Naive B cell (primary cell): ENCODE measurements at regions not wholly inside any gene's neighbourhood (a gene's known extent, or its start where the extent isn't known, plus 50 kb on each side); places are given as distances from the start of the nearest gene placed in this dataset.
"Not testable (repeated sequence)": the region's sequence is repeated elsewhere in the genome, so short reads cannot be mapped to it uniquely, and the experiment has no call there.

Experiments used
- ATAC-seq, 2 donors: fragments of 150-1000 bp; cut with Tn5 transposase; 2 replicates each; pipeline ENCODE4 v1.10.0; 2021; ENCODE audit warnings: low read depth in 2 of 2, mild to moderate bottlenecking in 2 of 2, moderate library complexity in 2 of 2
- DNase-seq: peaks from one replicate; pipeline ENCODE4 v3.0.0; 2022
- H3K27ac Mint-ChIP-seq, 6 donors: one replicate each; pipeline ENCODE4 v1.8.0; 2020 to 2022; ENCODE audit warnings: mild to moderate bottlenecking in 6 of 6, mixed read lengths in 6 of 6, moderate library complexity in 5 of 6, inconsistent platforms in 2 of 6
- H3K27me3 Mint-ChIP-seq, 3 donors: one replicate each; pipeline ENCODE4 v1.8.0; 2021 to 2022; ENCODE audit warnings: mixed read lengths in 3 of 3, mild to moderate bottlenecking in 1 of 3
- H3K36me3 Mint-ChIP-seq, 2 donors: one replicate each; pipeline ENCODE4 v1.8.0; 2020 to 2022; ENCODE audit warnings: mixed read lengths in 2 of 2, inconsistent platforms in 1 of 2, mild to moderate bottlenecking in 1 of 2
- H3K4me1 Mint-ChIP-seq, 3 donors: one replicate each; pipeline ENCODE4 v1.8.0; 2020 to 2022; ENCODE audit warnings: mixed read lengths in 3 of 3, inconsistent platforms in 1 of 3, mild to moderate bottlenecking in 1 of 3, moderate library complexity in 1 of 3
- H3K4me3 Mint-ChIP-seq, 8 donors: one replicate each; pipeline ENCODE4 v1.8.0; 2020 to 2022; ENCODE audit warnings: mild to moderate bottlenecking in 8 of 8, mixed read lengths in 8 of 8, moderate library complexity in 8 of 8, inconsistent platforms in 2 of 8
- H3K9me3 Mint-ChIP-seq, 7 donors: one replicate each; pipeline ENCODE4 v1.8.0; 2020 to 2022; ENCODE audit warnings: mixed read lengths in 7 of 7, mild to moderate bottlenecking in 5 of 7, inconsistent platforms in 2 of 7, moderate library complexity in 1 of 7

GRCh38 chr16:51981725-51982124 is 565.2 kb downstream of the TOX3 start:
- H3K36me3 Mint-ChIP-seq = no peaks in the 10 kb centered on the region
- no peak overlapping the region for H3K4me3 Mint-ChIP-seq
- ATAC-seq (no peak), DNase-seq (no peak)
- peaks cover 0 to 4% (median 1%) of the 10 kb centered on the region in 7 donors for H3K9me3 Mint-ChIP-seq
- H3K27ac Mint-ChIP-seq = no peak overlapping the region
- no peaks in the 10 kb centered on the region for H3K27me3 Mint-ChIP-seq
- no peaks in the 10 kb centered on the region for H3K4me1 Mint-ChIP-seq

- not testable (repeated sequence) for H3K36me3 Mint-ChIP-seq, ATAC-seq, H3K27ac Mint-ChIP-seq, H3K27me3 Mint-ChIP-seq, H3K4me3 Mint-ChIP-seq, H3K9me3 Mint-ChIP-seq, DNase-seq, H3K4me1 Mint-ChIP-seq
Measured at GRCh38 chr16:51977506-51977905, 569.4 kb downstream of the TOX3 start.

GRCh38 chr16:51971184-51971583 is 575.8 kb downstream of the TOX3 start:
- no peaks in the 10 kb centered on the region for H3K4me1 Mint-ChIP-seq
- peaks cover 0 to 3% (median 0%) of the 10 kb centered on the region in 7 donors for H3K9me3 Mint-ChIP-seq
- H3K27me3 Mint-ChIP-seq = no peaks in the 10 kb centered on the region
- no peaks in the 10 kb centered on the region for H3K36me3 Mint-ChIP-seq
- no peak overlapping the region for H3K4me3 Mint-ChIP-seq
- DNase-seq (no peak), ATAC-seq (no peak)
- no peak overlapping the region for H3K27ac Mint-ChIP-seq

- DNase-seq = no peak
- no peaks in the 10 kb centered on the region for H3K4me1 Mint-ChIP-seq
- no peaks in the 10 kb centered on the region for H3K27me3 Mint-ChIP-seq
- no peak for ATAC-seq
- peaks cover 0 to 3% (median 0%) of the 10 kb centered on the region in 7 donors for H3K9me3 Mint-ChIP-seq
- H3K4me3 Mint-ChIP-seq = no peak overlapping the region
- no peaks in the 10 kb centered on the region for H3K36me3 Mint-ChIP-seq
- H3K27ac Mint-ChIP-seq = no peak overlapping the region
Measured at GRCh38 chr16:51968749-51969148, 578.2 kb downstream of the TOX3 start.

DNA sequence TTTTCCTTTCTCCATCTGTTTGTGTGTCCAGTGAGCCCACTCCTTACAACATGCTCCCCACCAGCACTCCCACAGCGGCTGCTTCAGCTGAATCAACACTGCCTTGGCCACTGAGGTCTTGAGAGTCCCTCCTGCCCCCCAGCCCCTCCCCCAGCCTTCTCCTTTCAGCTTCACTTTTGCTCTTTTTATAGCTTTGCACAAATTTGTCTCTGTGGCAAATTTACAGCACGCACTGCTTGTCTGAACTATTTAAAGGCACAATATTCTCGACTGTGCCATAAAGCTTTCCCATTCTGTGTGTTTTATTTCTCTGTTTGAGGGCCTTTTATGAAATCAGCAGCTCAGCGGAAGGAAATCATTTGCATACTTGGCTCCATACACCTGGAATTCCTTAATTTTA is 579.3 kb downstream of the TOX3 start:
- DNase-seq (no peak), ATAC-seq (no peak)
- H3K27ac Mint-ChIP-seq = no peak overlapping the region
- peaks cover 0 to 3% (median 0%) of the 10 kb centered on the region in 7 donors for H3K9me3 Mint-ChIP-seq
- no peaks in the 10 kb centered on the region for H3K36me3 Mint-ChIP-seq
- H3K4me3 Mint-ChIP-seq = no peak overlapping the region
- no peaks in the 10 kb centered on the region for H3K4me1 Mint-ChIP-seq
- H3K27me3 Mint-ChIP-seq = no peaks in the 10 kb centered on the region

GRCh38 chr16:51960931-51961330 is 586.0 kb downstream of the TOX3 start:
- ATAC-seq (no peak), DNase-seq (no peak)
- H3K36me3 Mint-ChIP-seq = no peaks in the 10 kb centered on the region
- peak overlapping the region in 1 of 6 donors; percentile 26 for H3K27ac Mint-ChIP-seq
- peaks cover 0 to 4% (median 0%) of the 10 kb centered on the region in 7 donors for H3K9me3 Mint-ChIP-seq
- H3K4me3 Mint-ChIP-seq = no peak overlapping the region
- no peaks in the 10 kb centered on the region for H3K4me1 Mint-ChIP-seq
- no peaks in the 10 kb centered on the region for H3K27me3 Mint-ChIP-seq

- H3K4me3 Mint-ChIP-seq = no peak overlapping the region
- ATAC-seq (no peak), DNase-seq (no peak)
- H3K27ac Mint-ChIP-seq = no peak overlapping the region
- peaks cover 0 to 3% (median 0%) of the 10 kb centered on the region in 7 donors for H3K9me3 Mint-ChIP-seq
- no peaks in the 10 kb centered on the region for H3K4me1 Mint-ChIP-seq
- H3K36me3 Mint-ChIP-seq = no peaks in the 10 kb centered on the region
- peaks cover 0 to 5% (median 0%) of the 10 kb centered on the region in 3 donors for H3K27me3 Mint-ChIP-seq
Measured at GRCh38 chr16:51953286-51953985, 593.5 kb downstream of the TOX3 start.

DNA sequence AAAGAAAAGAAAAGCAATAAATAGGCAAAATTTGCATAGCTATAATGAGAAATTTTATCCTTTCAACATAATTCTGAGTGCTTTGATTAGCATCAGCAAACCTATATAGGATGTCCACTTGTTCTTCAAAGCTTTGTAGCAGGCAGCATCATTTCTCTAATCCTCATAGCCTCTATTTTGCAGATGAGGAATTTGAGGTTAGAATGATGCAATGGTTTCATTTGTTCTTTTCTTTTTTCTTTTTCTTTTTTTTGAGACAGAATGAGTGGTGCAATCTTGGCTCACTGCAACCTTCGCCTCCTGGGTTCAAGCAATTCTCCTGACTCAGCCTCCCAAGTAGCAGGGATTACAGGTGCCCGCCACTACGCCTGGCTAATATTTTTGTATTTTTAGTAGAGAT is 594.4 kb downstream of the TOX3 start:
- Mint-ChIP-seq H3K36me3 (no peaks in the 10 kb centered on the region), H3K9me3 (peaks cover 0 to 1% (median 0%) of the 10 kb centered on the region in 7 donors), H3K4me3 (no peak overlapping the region), H3K27ac (no peak overlapping the region), H3K4me1 (no peaks in the 10 kb centered on the region), H3K27me3 (peaks cover 0 to 5% (median 0%) of the 10 kb centered on the region in 3 donors)
- no peak for ATAC-seq
- no peak for DNase-seq

DNA sequence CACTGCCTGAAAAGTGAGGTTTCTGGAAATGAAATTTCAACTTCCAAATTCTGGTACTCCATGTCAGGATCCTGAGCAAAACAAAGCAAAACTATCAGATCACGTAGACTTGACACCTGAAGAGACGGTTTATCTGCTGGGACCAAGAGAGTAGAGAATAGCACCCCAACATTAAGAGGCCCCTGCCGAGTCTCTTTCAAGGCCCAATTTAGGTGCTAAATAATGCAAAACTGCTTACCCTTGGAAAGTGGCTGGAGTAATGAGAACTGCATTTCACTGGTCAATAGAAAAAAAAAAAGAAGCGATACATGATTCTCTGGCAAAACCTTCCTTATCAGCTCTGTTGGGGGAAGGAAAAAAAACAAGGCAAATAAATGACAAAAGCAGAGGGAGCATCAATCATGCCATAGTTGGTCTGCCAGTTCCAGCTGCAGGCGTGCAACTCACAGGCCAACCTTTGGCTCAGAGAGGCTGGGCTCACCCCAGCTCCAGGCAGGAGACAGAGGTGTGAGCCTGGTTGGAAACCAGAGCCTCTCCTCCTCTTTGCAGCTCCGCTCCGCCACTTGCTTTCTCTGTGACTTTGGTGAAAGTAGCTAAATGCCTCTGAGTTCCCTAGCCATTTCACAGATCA is 595.2 kb downstream of the TOX3 start:
- Mint-ChIP-seq H3K4me1 (no peaks in the 10 kb centered on the region), H3K9me3 (peaks cover 0 to 1% (median 0%) of the 10 kb centered on the region in 7 donors), H3K27me3 (peaks cover 0 to 5% (median 0%) of the 10 kb centered on the region in 3 donors), H3K36me3 (no peaks in the 10 kb centered on the region), H3K27ac (no peak overlapping the region), H3K4me3 (no peak overlapping the region)
- DNase-seq (no peak), ATAC-seq (no peak)

GRCh38 chr16:51950118-51950780 is 596.7 kb downstream of the TOX3 start:
- Mint-ChIP-seq H3K36me3 (no peaks in the 10 kb centered on the region), H3K4me3 (no peak overlapping the region), H3K27me3 (peaks cover 0 to 5% (median 0%) of the 10 kb centered on the region in 3 donors), H3K4me1 (no peaks in the 10 kb centered on the region), H3K27ac (peak overlapping the region in 1 of 6 donors; percentile 59), H3K9me3 (peaks cover 0 to 1% (median 0%) of the 10 kb centered on the region in 7 donors)
- DNase-seq (no peak), ATAC-seq (no peak)

GRCh38 chr16:51949282-51949681 is 597.7 kb downstream of the TOX3 start:
- Mint-ChIP-seq H3K27me3 (peaks cover 0 to 5% (median 0%) of the 10 kb centered on the region in 3 donors), H3K9me3 (peaks cover 0 to 1% (median 0%) of the 10 kb centered on the region in 7 donors), H3K27ac (no peak overlapping the region), H3K4me1 (no peaks in the 10 kb centered on the region), H3K4me3 (no peak overlapping the region), H3K36me3 (no peaks in the 10 kb centered on the region)
- ATAC-seq = no peak
- no peak for DNase-seq

GRCh38 chr16:51941412-51941811 is 605.5 kb downstream of the TOX3 start:
- ATAC-seq = no peak
- Mint-ChIP-seq H3K27ac (no peak overlapping the region), H3K27me3 (no peaks in the 10 kb centered on the region), H3K9me3 (peaks cover 0 to 11% (median 2%) of the 10 kb centered on the region in 7 donors), H3K36me3 (no peaks in the 10 kb centered on the region), H3K4me1 (peaks cover 0 to 4% (median 0%) of the 10 kb centered on the region in 3 donors), H3K4me3 (no peak overlapping the region)
- DNase-seq = no peak

DNA sequence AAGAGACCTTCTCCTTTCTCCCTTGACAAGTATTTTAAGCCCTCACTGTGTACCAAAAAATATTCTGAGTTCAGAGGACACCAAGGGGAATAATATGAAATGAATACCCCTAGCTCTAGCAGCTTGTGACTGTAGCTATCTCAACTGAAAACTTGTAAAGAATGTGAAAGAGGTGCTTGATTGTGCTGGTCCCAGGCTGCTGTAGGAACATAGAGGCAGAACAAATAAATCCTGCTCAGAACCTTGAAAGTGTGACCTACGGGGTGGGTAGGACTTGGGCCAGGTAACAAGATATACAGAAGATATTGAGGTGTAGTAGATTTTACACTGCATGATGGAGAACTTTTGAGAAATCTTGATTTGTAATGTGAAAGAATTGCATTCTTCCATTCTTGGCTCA is 606.8 kb downstream of the TOX3 start:
- no peaks in the 10 kb centered on the region for H3K36me3 Mint-ChIP-seq
- peaks cover 0 to 4% (median 0%) of the 10 kb centered on the region in 3 donors for H3K4me1 Mint-ChIP-seq
- peaks cover 0 to 12% (median 2%) of the 10 kb centered on the region in 7 donors for H3K9me3 Mint-ChIP-seq
- DNase-seq = no peak
- no peak overlapping the region for H3K27ac Mint-ChIP-seq
- ATAC-seq = no peak
- H3K27me3 Mint-ChIP-seq = no peaks in the 10 kb centered on the region
- H3K4me3 Mint-ChIP-seq = no peak overlapping the region

DNA sequence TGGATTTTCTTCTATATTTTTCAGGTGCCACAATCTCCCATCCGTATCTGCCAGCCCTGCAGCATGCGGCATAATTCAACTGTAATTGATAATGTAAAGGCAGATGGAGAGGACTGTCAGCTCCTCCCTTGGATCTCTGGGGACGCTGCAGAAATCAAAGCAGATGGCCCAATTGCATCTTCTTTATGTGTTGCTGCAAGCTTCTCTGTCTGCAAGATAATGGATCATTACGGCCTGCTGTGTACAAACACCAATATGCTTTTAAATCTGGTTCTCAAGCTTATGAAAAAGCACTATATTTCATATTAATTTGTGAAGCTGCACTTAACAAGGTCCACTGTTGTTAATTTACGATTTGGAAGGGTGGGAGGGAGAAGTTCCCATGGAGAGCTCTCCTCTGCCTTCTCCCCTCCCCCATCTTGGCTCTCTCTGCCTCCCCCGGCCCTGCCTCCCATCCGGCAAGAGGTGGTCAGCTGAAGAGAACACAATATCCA is 607.5 kb downstream of the TOX3 start:
- Mint-ChIP-seq H3K27me3 (no peaks in the 10 kb centered on the region), H3K27ac (no peak overlapping the region), H3K4me1 (peaks cover 0 to 4% (median 0%) of the 10 kb centered on the region in 3 donors), H3K4me3 (no peak overlapping the region), H3K9me3 (peaks cover 0 to 12% (median 2%) of the 10 kb centered on the region in 7 donors), H3K36me3 (no peaks in the 10 kb centered on the region)
- DNase-seq = no peak
- no peak for ATAC-seq
